ENCODE measurements at regions not wholly inside any gene's neighbourhood (a gene's known extent, or its start where the extent isn't known, plus 50 kb on each side); places are given as distances from the start of the nearest gene placed in this dataset.

DNA sequence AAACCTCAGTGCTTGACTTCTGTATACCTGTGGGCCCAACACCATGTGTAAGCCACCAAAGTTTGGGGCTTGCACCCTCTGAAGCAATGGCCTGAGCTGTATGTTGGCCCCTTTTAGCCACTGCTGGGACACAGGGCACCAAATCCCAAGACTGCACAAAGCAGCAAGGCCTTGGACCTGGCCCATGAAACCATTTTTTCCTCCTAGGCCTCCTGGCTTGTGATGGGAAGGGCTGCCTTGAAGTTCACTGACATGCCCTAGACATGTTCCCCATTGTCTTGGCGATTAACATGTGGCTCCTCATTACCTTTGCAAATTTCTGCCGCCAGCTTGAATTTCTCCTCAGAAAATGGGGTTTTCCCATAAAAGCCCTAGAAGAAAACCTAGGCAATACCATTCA lies 345.5 kb downstream of the MLLT3 start:
- TF ChIP-seq ZNF416 (CRISPR knock-in tag; IDR thresholded peaks at IDR 0.05), result no peak
- no peak for TF ChIP-seq FOXP4 (CRISPR knock-in tag; IDR thresholded peaks at IDR 0.05)
- TF ChIP-seq JAZF1 (CRISPR knock-in tag; IDR thresholded peaks at IDR 0.05), result no peak
- no peak for TF ChIP-seq KAT7 (CRISPR knock-in tag; IDR thresholded peaks at IDR 0.05; ENCODE audit: borderline replicate concordance)
- TF ChIP-seq, protein P1, sequence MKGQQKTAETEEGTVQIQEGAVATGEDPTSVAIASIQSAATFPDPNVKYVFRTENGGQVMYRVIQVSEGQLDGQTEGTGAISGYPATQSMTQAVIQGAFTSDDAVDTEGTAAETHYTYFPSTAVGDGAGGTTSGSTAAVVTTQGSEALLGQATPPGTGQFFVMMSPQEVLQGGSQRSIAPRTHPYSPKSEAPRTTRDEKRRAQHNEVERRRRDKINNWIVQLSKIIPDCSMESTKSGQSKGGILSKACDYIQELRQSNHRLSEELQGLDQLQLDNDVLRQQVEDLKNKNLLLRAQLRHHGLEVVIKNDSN (CRISPR knock-in tag; IDR thresholded peaks at IDR 0.05), result no peak
- no peak for TF ChIP-seq CBFB (CRISPR knock-in tag; IDR thresholded peaks at IDR 0.05; ENCODE audit: low read depth)
- no peak overlapping the region for H3K4me3 Mint-ChIP-seq
- peaks cover 46% of the 10 kb centered on the region for H3K36me3 Mint-ChIP-seq
- ATAC-seq, result no peak
- CTCF ChIA-PET, result no interaction called here
- POLR2A ChIA-PET, result no interaction called here
- H3K27me3 Mint-ChIP-seq (ENCODE audit: low read depth), result peaks cover 3% of the 10 kb centered on the region
- H3K9me3 Mint-ChIP-seq, result peaks cover 62% of the 10 kb centered on the region
- no peaks in the 10 kb centered on the region for H3K4me1 Mint-ChIP-seq
- no peak for DNase-seq (ENCODE audit: low spot score)
- no peak overlapping the region for H3K27ac Mint-ChIP-seq

GRCh38 chr9:20271723-20272122 lies 350.6 kb downstream of the MLLT3 start:
- Mint-ChIP-seq H3K27ac (no peak overlapping the region), H3K36me3 (peaks cover 32% of the 10 kb centered on the region), H3K4me1 (peaks cover 13% of the 10 kb centered on the region), H3K27me3 (ENCODE audit: low read depth) (no peaks in the 10 kb centered on the region; the same call in 1 of the 2 replicates), H3K4me3 (no peak overlapping the region), H3K9me3 (peaks cover 63% of the 10 kb centered on the region)
- ATAC-seq, result no peak
- POLR2A ChIA-PET, result no interaction called here
- DNase-seq (ENCODE audit: low spot score), result no peak
- CTCF ChIA-PET, result no interaction called here
- no peak for TF ChIP-seq KAT7 (CRISPR knock-in tag; IDR thresholded peaks at IDR 0.05; ENCODE audit: borderline replicate concordance)
- TF ChIP-seq SOX15 (CRISPR knock-in tag; IDR thresholded peaks at IDR 0.05), result no peak
- TF ChIP-seq ZNF232 (CRISPR knock-in tag; IDR thresholded peaks at IDR 0.05), result no peak
- TF ChIP-seq, protein P2, sequence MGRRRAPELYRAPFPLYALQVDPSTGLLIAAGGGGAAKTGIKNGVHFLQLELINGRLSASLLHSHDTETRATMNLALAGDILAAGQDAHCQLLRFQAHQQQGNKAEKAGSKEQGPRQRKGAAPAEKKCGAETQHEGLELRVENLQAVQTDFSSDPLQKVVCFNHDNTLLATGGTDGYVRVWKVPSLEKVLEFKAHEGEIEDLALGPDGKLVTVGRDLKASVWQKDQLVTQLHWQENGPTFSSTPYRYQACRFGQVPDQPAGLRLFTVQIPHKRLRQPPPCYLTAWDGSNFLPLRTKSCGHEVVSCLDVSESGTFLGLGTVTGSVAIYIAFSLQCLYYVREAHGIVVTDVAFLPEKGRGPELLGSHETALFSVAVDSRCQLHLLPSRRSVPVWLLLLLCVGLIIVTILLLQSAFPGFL (CRISPR knock-in tag; IDR thresholded peaks at IDR 0.05; ENCODE audit: borderline replicate concordance), result no peak
- no peak for TF ChIP-seq GRHL2 (CRISPR knock-in tag; IDR thresholded peaks at IDR 0.05; ENCODE audit: insufficient replicate concordance, severe bottlenecking)
- TF ChIP-seq ZNF317 (CRISPR knock-in tag; IDR thresholded peaks at IDR 0.05; ENCODE audit: borderline replicate concordance, low read depth), result no peak
- TF ChIP-seq TEAD4 (CRISPR knock-in tag; IDR thresholded peaks at IDR 0.05), result no peak

GRCh38 chr9:20271096-20271495 lies 351.2 kb downstream of the MLLT3 start:
- ATAC-seq (no peak), DNase-seq (ENCODE audit: low spot score) (no peak)
- Mint-ChIP-seq H3K27ac (no peak overlapping the region), H3K4me1 (peaks cover 13% of the 10 kb centered on the region), H3K36me3 (peaks cover 33% of the 10 kb centered on the region), H3K4me3 (no peak overlapping the region), H3K9me3 (peaks cover 63% of the 10 kb centered on the region), H3K27me3 (ENCODE audit: low read depth) (peaks cover 5% of the 10 kb centered on the region)
- CTCF ChIA-PET, result no interaction called here
- TF ChIP-seq CBFB (CRISPR knock-in tag; IDR thresholded peaks at IDR 0.05; ENCODE audit: low read depth) (no peak), FOXJ3 (CRISPR knock-in tag; IDR thresholded peaks at IDR 0.05; ENCODE audit: borderline replicate concordance) (no peak), NFE2L1 (CRISPR knock-in tag; IDR thresholded peaks at IDR 0.05) (no peak), SMAD3 (CRISPR knock-in tag; IDR thresholded peaks at IDR 0.05; ENCODE audit: borderline replicate concordance) (no peak), ZNF396 (CRISPR knock-in tag; IDR thresholded peaks at IDR 0.05; ENCODE audit: borderline replicate concordance) (no peak), NR1H2 (CRISPR knock-in tag; IDR thresholded peaks at IDR 0.05) (no peak), ZNF423 (CRISPR knock-in tag; IDR thresholded peaks at IDR 0.05) (no peak), TP53 (CRISPR knock-in tag; IDR thresholded peaks at IDR 0.05) (no peak), ZNF121 (CRISPR knock-in tag; IDR thresholded peaks at IDR 0.05) (no peak)
- TF ChIP-seq, protein P3, sequence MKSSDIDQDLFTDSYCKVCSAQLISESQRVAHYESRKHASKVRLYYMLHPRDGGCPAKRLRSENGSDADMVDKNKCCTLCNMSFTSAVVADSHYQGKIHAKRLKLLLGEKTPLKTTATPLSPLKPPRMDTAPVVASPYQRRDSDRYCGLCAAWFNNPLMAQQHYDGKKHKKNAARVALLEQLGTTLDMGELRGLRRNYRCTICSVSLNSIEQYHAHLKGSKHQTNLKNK (CRISPR knock-in tag; IDR thresholded peaks at IDR 0.05), result no peak
- TF ChIP-seq, protein P4, sequence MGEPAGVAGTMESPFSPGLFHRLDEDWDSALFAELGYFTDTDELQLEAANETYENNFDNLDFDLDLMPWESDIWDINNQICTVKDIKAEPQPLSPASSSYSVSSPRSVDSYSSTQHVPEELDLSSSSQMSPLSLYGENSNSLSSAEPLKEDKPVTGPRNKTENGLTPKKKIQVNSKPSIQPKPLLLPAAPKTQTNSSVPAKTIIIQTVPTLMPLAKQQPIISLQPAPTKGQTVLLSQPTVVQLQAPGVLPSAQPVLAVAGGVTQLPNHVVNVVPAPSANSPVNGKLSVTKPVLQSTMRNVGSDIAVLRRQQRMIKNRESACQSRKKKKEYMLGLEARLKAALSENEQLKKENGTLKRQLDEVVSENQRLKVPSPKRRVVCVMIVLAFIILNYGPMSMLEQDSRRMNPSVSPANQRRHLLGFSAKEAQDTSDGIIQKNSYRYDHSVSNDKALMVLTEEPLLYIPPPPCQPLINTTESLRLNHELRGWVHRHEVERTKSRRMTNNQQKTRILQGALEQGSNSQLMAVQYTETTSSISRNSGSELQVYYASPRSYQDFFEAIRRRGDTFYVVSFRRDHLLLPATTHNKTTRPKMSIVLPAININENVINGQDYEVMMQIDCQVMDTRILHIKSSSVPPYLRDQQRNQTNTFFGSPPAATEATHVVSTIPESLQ (CRISPR knock-in tag; IDR thresholded peaks at IDR 0.05), result no peak
- TF ChIP-seq, protein P5, sequence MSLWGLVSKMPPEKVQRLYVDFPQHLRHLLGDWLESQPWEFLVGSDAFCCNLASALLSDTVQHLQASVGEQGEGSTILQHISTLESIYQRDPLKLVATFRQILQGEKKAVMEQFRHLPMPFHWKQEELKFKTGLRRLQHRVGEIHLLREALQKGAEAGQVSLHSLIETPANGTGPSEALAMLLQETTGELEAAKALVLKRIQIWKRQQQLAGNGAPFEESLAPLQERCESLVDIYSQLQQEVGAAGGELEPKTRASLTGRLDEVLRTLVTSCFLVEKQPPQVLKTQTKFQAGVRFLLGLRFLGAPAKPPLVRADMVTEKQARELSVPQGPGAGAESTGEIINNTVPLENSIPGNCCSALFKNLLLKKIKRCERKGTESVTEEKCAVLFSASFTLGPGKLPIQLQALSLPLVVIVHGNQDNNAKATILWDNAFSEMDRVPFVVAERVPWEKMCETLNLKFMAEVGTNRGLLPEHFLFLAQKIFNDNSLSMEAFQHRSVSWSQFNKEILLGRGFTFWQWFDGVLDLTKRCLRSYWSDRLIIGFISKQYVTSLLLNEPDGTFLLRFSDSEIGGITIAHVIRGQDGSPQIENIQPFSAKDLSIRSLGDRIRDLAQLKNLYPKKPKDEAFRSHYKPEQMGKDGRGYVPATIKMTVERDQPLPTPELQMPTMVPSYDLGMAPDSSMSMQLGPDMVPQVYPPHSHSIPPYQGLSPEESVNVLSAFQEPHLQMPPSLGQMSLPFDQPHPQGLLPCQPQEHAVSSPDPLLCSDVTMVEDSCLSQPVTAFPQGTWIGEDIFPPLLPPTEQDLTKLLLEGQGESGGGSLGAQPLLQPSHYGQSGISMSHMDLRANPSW (CRISPR knock-in tag; conservative IDR thresholded peaks at IDR 0.05; ENCODE audit: low read depth), result no peak
- POLR2A ChIA-PET, result no interaction called here
